ENCODE measurements at regions not wholly inside any gene's neighbourhood (a gene's known extent, or its start where the extent isn't known, plus 50 kb on each side); places are given as distances from the start of the nearest gene placed in this dataset.

GRCh38 chr5:98499892-98500291, 273.6 kb upstream of the RGMB start:
- Mint-ChIP-seq H3K4me1 (ENCODE audit: low read depth in 2 of 2) (no peaks in the 10 kb centered on the region), H3K27ac (no peak overlapping the region), H3K27me3 (no peaks in the 10 kb centered on the region), H3K9me3 (peaks cover 2 to 3% of the 10 kb centered on the region in 2 donors), H3K36me3 (ENCODE audit: insufficient read depth) (peaks cover 2% of the 10 kb centered on the region), H3K4me3 (no peak overlapping the region)
- ATAC-seq (replicated peaks) (no peak), DNase-seq (no peak)

GRCh38 chr5:98500811-98501210, 272.7 kb upstream of the RGMB start:
- Mint-ChIP-seq H3K4me3 (no peak overlapping the region), H3K9me3 (peaks cover 0 to 2% of the 10 kb centered on the region in 2 donors), H3K36me3 (ENCODE audit: insufficient read depth) (no peaks in the 10 kb centered on the region), H3K27ac (no peak overlapping the region), H3K27me3 (no peaks in the 10 kb centered on the region), H3K4me1 (ENCODE audit: low read depth in 2 of 2) (no peaks in the 10 kb centered on the region)
- no peak for DNase-seq
- ATAC-seq (replicated peaks): no peak

GRCh38 chr5:98503616-98504015, 269.8 kb upstream of the RGMB start:
- H3K4me1 Mint-ChIP-seq (ENCODE audit: low read depth in 2 of 2): no peaks in the 10 kb centered on the region
- ATAC-seq (replicated peaks): no peak
- H3K9me3 Mint-ChIP-seq: no peaks in the 10 kb centered on the region
- no peak overlapping the region for H3K27ac Mint-ChIP-seq
- no peaks in the 10 kb centered on the region for H3K27me3 Mint-ChIP-seq
- H3K36me3 Mint-ChIP-seq (ENCODE audit: insufficient read depth): no peaks in the 10 kb centered on the region
- no peak overlapping the region for H3K4me3 Mint-ChIP-seq
- DNase-seq: no peak

GRCh38 chr5:98504505-98504904, 269.0 kb upstream of the RGMB start:
- DNase-seq (no peak), ATAC-seq (replicated peaks) (no peak)
- Mint-ChIP-seq H3K27ac (no peak overlapping the region), H3K4me1 (ENCODE audit: low read depth in 2 of 2) (no peaks in the 10 kb centered on the region), H3K9me3 (no peaks in the 10 kb centered on the region), H3K4me3 (no peak overlapping the region), H3K36me3 (ENCODE audit: insufficient read depth) (no peaks in the 10 kb centered on the region), H3K27me3 (no peaks in the 10 kb centered on the region)

- Mint-ChIP-seq H3K27ac (no peak overlapping the region), H3K36me3 (ENCODE audit: insufficient read depth) (no peaks in the 10 kb centered on the region), H3K9me3 (peaks cover 0 to 1% of the 10 kb centered on the region in 2 donors), H3K27me3 (no peaks in the 10 kb centered on the region), H3K4me3 (no peak overlapping the region), H3K4me1 (ENCODE audit: low read depth in 2 of 2) (no peaks in the 10 kb centered on the region)
- ATAC-seq (replicated peaks): no peak
- DNase-seq: no peak
Observed at GRCh38 chr5:98510143-98510985, 263.1 kb upstream of the RGMB start.

- H3K36me3 Mint-ChIP-seq (ENCODE audit: insufficient read depth): no peaks in the 10 kb centered on the region
- no peak for ATAC-seq (replicated peaks)
Observed at GRCh38 chr5:98513380-98513779, 260.1 kb upstream of the RGMB start.

GRCh38 chr5:98514215-98514614, 259.2 kb upstream of the RGMB start:
- H3K27ac Mint-ChIP-seq: no peak overlapping the region
- ATAC-seq (replicated peaks) (no peak), DNase-seq (no peak)
- no peaks in the 10 kb centered on the region for H3K4me1 Mint-ChIP-seq (ENCODE audit: low read depth in 2 of 2)
- no peak overlapping the region for H3K4me3 Mint-ChIP-seq
- H3K9me3 Mint-ChIP-seq: peaks cover 0 to 1% of the 10 kb centered on the region in 2 donors
- no peaks in the 10 kb centered on the region for H3K27me3 Mint-ChIP-seq
- H3K36me3 Mint-ChIP-seq (ENCODE audit: insufficient read depth): no peaks in the 10 kb centered on the region

More at GRCh38 chr5:98513380-98513779, 260.1 kb upstream of the RGMB start:
- no peaks in the 10 kb centered on the region for H3K27me3 Mint-ChIP-seq
- no peaks in the 10 kb centered on the region for H3K4me1 Mint-ChIP-seq (ENCODE audit: low read depth in 2 of 2)
- DNase-seq: no peak
- no peak overlapping the region for H3K4me3 Mint-ChIP-seq
- peaks cover 0 to 1% of the 10 kb centered on the region in 2 donors for H3K9me3 Mint-ChIP-seq
- H3K27ac Mint-ChIP-seq: no peak overlapping the region

- ATAC-seq (replicated peaks): no peak
- H3K4me1 Mint-ChIP-seq (ENCODE audit: low read depth in 2 of 2): no peaks in the 10 kb centered on the region
- no peak overlapping the region for H3K4me3 Mint-ChIP-seq
- no peaks in the 10 kb centered on the region for H3K9me3 Mint-ChIP-seq
- H3K36me3 Mint-ChIP-seq (ENCODE audit: insufficient read depth): peaks cover 2% of the 10 kb centered on the region
- DNase-seq: no peak
- H3K27me3 Mint-ChIP-seq: no peaks in the 10 kb centered on the region
- no peak overlapping the region for H3K27ac Mint-ChIP-seq
Observed at GRCh38 chr5:98516701-98517100, 256.8 kb upstream of the RGMB start.

- ATAC-seq (replicated peaks): no peak
- peaks cover 2% of the 10 kb centered on the region for H3K36me3 Mint-ChIP-seq (ENCODE audit: insufficient read depth)
- no peak for DNase-seq
- no peak overlapping the region for H3K4me3 Mint-ChIP-seq
- H3K27ac Mint-ChIP-seq: no peak overlapping the region
- H3K4me1 Mint-ChIP-seq (ENCODE audit: low read depth in 2 of 2): no peaks in the 10 kb centered on the region
- no peaks in the 10 kb centered on the region for H3K27me3 Mint-ChIP-seq
- H3K9me3 Mint-ChIP-seq: no peaks in the 10 kb centered on the region
Observed at GRCh38 chr5:98517560-98518366, 255.7 kb upstream of the RGMB start.

GRCh38 chr5:98518754-98519153, 254.7 kb upstream of the RGMB start:
- H3K36me3 Mint-ChIP-seq (ENCODE audit: insufficient read depth): peaks cover 2% of the 10 kb centered on the region
- no peak overlapping the region for H3K27ac Mint-ChIP-seq
- H3K4me3 Mint-ChIP-seq: no peak overlapping the region
- no peaks in the 10 kb centered on the region for H3K4me1 Mint-ChIP-seq (ENCODE audit: low read depth in 2 of 2)
- no peaks in the 10 kb centered on the region for H3K27me3 Mint-ChIP-seq
- DNase-seq (no peak), ATAC-seq (replicated peaks) (no peak)
- peaks cover 0 to 2% of the 10 kb centered on the region in 2 donors for H3K9me3 Mint-ChIP-seq

- no peaks in the 10 kb centered on the region for H3K27me3 Mint-ChIP-seq
- H3K27ac Mint-ChIP-seq: no peak overlapping the region
- DNase-seq: no peak
- no peak for ATAC-seq (replicated peaks)
- H3K4me3 Mint-ChIP-seq: no peak overlapping the region
- H3K4me1 Mint-ChIP-seq (ENCODE audit: low read depth in 2 of 2): no peaks in the 10 kb centered on the region
- peaks cover 2% of the 10 kb centered on the region for H3K36me3 Mint-ChIP-seq (ENCODE audit: insufficient read depth)
- H3K9me3 Mint-ChIP-seq: peaks cover 0 to 2% of the 10 kb centered on the region in 2 donors
Observed at GRCh38 chr5:98519571-98519970, 253.9 kb upstream of the RGMB start.

GRCh38 chr5:98521821-98522220, 251.6 kb upstream of the RGMB start:
- H3K4me1 Mint-ChIP-seq (ENCODE audit: low read depth in 2 of 2): no peaks in the 10 kb centered on the region
- no peak overlapping the region for H3K27ac Mint-ChIP-seq
- no peaks in the 10 kb centered on the region for H3K27me3 Mint-ChIP-seq
- H3K9me3 Mint-ChIP-seq: peaks cover 0 to 5% of the 10 kb centered on the region in 2 donors
- H3K4me3 Mint-ChIP-seq: no peak overlapping the region
- no peak for ATAC-seq (replicated peaks)
- no peak for DNase-seq
- H3K36me3 Mint-ChIP-seq (ENCODE audit: insufficient read depth): peaks cover 2% of the 10 kb centered on the region

- Mint-ChIP-seq H3K9me3 (peaks cover 0 to 10% of the 10 kb centered on the region in 2 donors), H3K27me3 (no peaks in the 10 kb centered on the region), H3K4me1 (ENCODE audit: low read depth in 2 of 2) (no peaks in the 10 kb centered on the region), H3K27ac (no peak overlapping the region), H3K4me3 (no peak overlapping the region), H3K36me3 (ENCODE audit: insufficient read depth) (peaks cover 2% of the 10 kb centered on the region)
- no peak for DNase-seq
- ATAC-seq (replicated peaks): no peak
Observed at GRCh38 chr5:98524773-98525172, 248.7 kb upstream of the RGMB start.

- H3K9me3 Mint-ChIP-seq: peaks cover 0 to 10% of the 10 kb centered on the region in 2 donors
- no peaks in the 10 kb centered on the region for H3K36me3 Mint-ChIP-seq (ENCODE audit: insufficient read depth)
- ATAC-seq (replicated peaks): no peak
Observed at GRCh38 chr5:98527846-98528245, 245.6 kb upstream of the RGMB start.

More at GRCh38 chr5:98527846-98528245, 245.6 kb upstream of the RGMB start:
- Mint-ChIP-seq H3K27ac (no peak overlapping the region), H3K4me3 (no peak overlapping the region), H3K27me3 (no peaks in the 10 kb centered on the region), H3K4me1 (ENCODE audit: low read depth in 2 of 2) (no peaks in the 10 kb centered on the region)
- DNase-seq: no peak

Data from effector memory CD8-positive, alpha-beta T cell (primary cell).